Neural cell (in vitro differentiated cells): ENCODE measurements at regions not wholly inside any gene's neighbourhood (a gene's known extent, or its start where the extent isn't known, plus 50 kb on each side); places are given as distances from the start of the nearest gene placed in this dataset.
"Not testable (repeated sequence)": the region's sequence is repeated elsewhere in the genome, so short reads cannot be mapped to it uniquely, and the experiment has no call there.

Experiments
- EZH2 ChIP-seq: fragments of 200-600, 300-800 bp; shearing (Covaris generic), sonication (generic); IDR thresholded peaks from 2 replicates; pipeline ENCODE4 v1.6.1; 2014; ENCODE audit warnings: antibody characterized with exemption, low read length, borderline replicate concordance, mild to moderate bottlenecking; ENCODE audit not compliant: insufficient read depth, poor library complexity, severe bottlenecking
- MXI1 ChIP-seq: fragments of 450-650 bp; conservative IDR thresholded peaks from 2 replicates; pipeline ENCODE4 v1.6.1; 2014; ENCODE audit warnings: antibody characterized with exemption, mild to moderate bottlenecking; ENCODE audit not compliant: poor library complexity, severe bottlenecking
- RAD21 ChIP-seq: fragments of 450-650 bp; conservative IDR thresholded peaks from 2 replicates; pipeline ENCODE4 v1.6.1; 2014; ENCODE audit warnings: antibody characterized with exemption, mild to moderate bottlenecking, moderate library complexity
- TAF1 ChIP-seq: IDR thresholded peaks from 2 replicates; pipeline ENCODE4 v1.6.1; 2012; ENCODE audit warnings: low read depth
- TF ChIP-seq, protein P1 (sequence below): fragments of 450-650 bp; IDR thresholded peaks from 2 replicates; pipeline ENCODE4 v1.5.1; 2014; ENCODE audit warnings: antibody characterized with exemption, mild to moderate bottlenecking, moderate library complexity; ENCODE audit not compliant: poor library complexity, severe bottlenecking

GRCh38 chr21:6368824-6369223 is 4152.6 kb upstream of the TPTE start:
- TF ChIP-seq, protein P1, sequence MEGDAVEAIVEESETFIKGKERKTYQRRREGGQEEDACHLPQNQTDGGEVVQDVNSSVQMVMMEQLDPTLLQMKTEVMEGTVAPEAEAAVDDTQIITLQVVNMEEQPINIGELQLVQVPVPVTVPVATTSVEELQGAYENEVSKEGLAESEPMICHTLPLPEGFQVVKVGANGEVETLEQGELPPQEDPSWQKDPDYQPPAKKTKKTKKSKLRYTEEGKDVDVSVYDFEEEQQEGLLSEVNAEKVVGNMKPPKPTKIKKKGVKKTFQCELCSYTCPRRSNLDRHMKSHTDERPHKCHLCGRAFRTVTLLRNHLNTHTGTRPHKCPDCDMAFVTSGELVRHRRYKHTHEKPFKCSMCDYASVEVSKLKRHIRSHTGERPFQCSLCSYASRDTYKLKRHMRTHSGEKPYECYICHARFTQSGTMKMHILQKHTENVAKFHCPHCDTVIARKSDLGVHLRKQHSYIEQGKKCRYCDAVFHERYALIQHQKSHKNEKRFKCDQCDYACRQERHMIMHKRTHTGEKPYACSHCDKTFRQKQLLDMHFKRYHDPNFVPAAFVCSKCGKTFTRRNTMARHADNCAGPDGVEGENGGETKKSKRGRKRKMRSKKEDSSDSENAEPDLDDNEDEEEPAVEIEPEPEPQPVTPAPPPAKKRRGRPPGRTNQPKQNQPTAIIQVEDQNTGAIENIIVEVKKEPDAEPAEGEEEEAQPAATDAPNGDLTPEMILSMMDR: not testable (repeated sequence)
- not testable (repeated sequence) for TF ChIP-seq TAF1, MXI1, RAD21, EZH2
